Body of pancreas (tissue), 4 donors: ENCODE measurements at regions not wholly inside any gene's neighbourhood (a gene's known extent, or its start where the extent isn't known, plus 50 kb on each side); places are given as distances from the start of the nearest gene placed in this dataset.

ENCODE experiments used
- ATAC-seq: fragments of 150-250 bp; one replicate; pipeline ENCODE4 v1.9.1; 2016
- DNase-seq, 4 donors: peaks; one replicate each; pipeline ENCODE4 v3.0.0-alpha.2; 2019
- H3K27ac ChIP-seq, 4 donors: fragments of 200-600 bp; sonication (generic); 1 replicate in 3 of 4; 2 replicates in 1 of 4; pipeline versions ENCODE4 v1.5.1 to v1.6.1; 2016 to 2019; ENCODE audit warnings: mild to moderate bottlenecking in 1 of 4, mixed read lengths in 1 of 4, moderate library complexity in 1 of 4
- H3K27me3 ChIP-seq, 2 donors: fragments of 200-600 bp; sonication (generic); one replicate each; pipeline ENCODE4 v1.6.0; 2016; ENCODE audit warnings: mild to moderate bottlenecking in 1 of 2
- H3K36me3 ChIP-seq, 2 donors: fragments of 200-600 bp; sonication (generic); replicated peaks in 1 of 2; 2 replicates each; pipeline ENCODE4 v1.5.1; 2016; ENCODE audit warnings: low read depth in 2 of 2; ENCODE audit not compliant: insufficient read depth in 1 of 2
- H3K4me1 ChIP-seq: fragments of 200-600 bp; sonication (generic); one replicate; pipeline ENCODE4 v1.6.0; 2016
- H3K4me3 ChIP-seq, 2 donors: fragments of 200-600 bp; sonication (generic); 1 replicate in 1 of 2; 2 replicates in 1 of 2; pipeline ENCODE4 v1.5.1; 2016 to 2019
- H3K9me3 ChIP-seq, 3 donors: fragments of 200-600 bp; sonication (generic); 1 replicate in 2 of 3; 2 replicates in 1 of 3; pipeline ENCODE4 v1.5.1; 2016
- CTCF ChIP-seq, 7 experiments: fragments of 450-650 bp in 4 of 7; fragments of 200-600 bp in 3 of 7; sonication (generic) in 3 of 7; IDR thresholded peaks; one replicate each; pipeline ENCODE4 v1.5.1; 2016 to 2019; ENCODE audit warnings: antibody characterized with exemption in 7 of 7
- POLR2A ChIP-seq, 3 donors: fragments of 450-650 bp; IDR thresholded peaks; one replicate each; pipeline ENCODE4 v1.6.1; 2016; ENCODE audit warnings: antibody characterized with exemption in 3 of 3, mild to moderate bottlenecking in 2 of 3
- WGBS, 2 donors: methylation state at CpG; one replicate each; pipeline ENCODE4 v1.1.5; 2017; 5-methylcytosine and 5-hydroxymethylcytosine counted together
- intact Hi-C: fragments of 100-400 bp; cut with DNase I; formaldehyde crosslinking; loops from one replicate; pipeline ENCODE4 v1.15.1; 2023

GRCh38 chr17:65470783-65471182, 90.7 kb downstream of the AXIN2 start:
- H3K9me3 ChIP-seq = no peaks in the 10 kb centered on the region

GRCh38 chr17:65468321-65468720, 93.1 kb downstream of the AXIN2 start:
- no peaks in the 10 kb centered on the region for H3K36me3 ChIP-seq
- no peak overlapping the region for H3K27ac ChIP-seq
- whole genome bisulfite sequencing, 2 donors = 84 to 86% methylated on average over 5 of the region's 5 CpGs
- TF ChIP-seq CTCF (IDR thresholded peaks at IDR 0.05) (no peak), POLR2A (IDR thresholded peaks at IDR 0.05) (no peak)
- intact Hi-C loops = no loop called here
- no peaks in the 10 kb centered on the region for H3K4me1 ChIP-seq
- H3K9me3 ChIP-seq = no peaks in the 10 kb centered on the region
- ATAC-seq = no peak
- no peak for DNase-seq
- no peak overlapping the region for H3K4me3 ChIP-seq
- H3K27me3 ChIP-seq = no peaks in the 10 kb centered on the region

More at GRCh38 chr17:65470783-65471182, 90.7 kb downstream of the AXIN2 start:
- no peaks in the 10 kb centered on the region for H3K36me3 ChIP-seq
- no peaks in the 10 kb centered on the region for H3K27me3 ChIP-seq
- no peak overlapping the region for H3K27ac ChIP-seq
- 62 to 67% methylated on average over 4 of the region's 4 CpGs for WGBS, 2 donors
- no peak overlapping the region for H3K4me3 ChIP-seq
- DNase-seq = no peak
- no peak for ATAC-seq
- intact Hi-C loops = no loop called here
- TF ChIP-seq POLR2A (IDR thresholded peaks at IDR 0.05) (no peak), CTCF (IDR thresholded peaks at IDR 0.05) (no peak)
- no peaks in the 10 kb centered on the region for H3K4me1 ChIP-seq

GRCh38 chr17:65467156-65467555, 94.3 kb downstream of the AXIN2 start:
- H3K27ac ChIP-seq = no peak overlapping the region
- WGBS, 2 donors = 77 to 91% methylated on average over 5 of the region's 5 CpGs
- TF ChIP-seq POLR2A (IDR thresholded peaks at IDR 0.05) (no peak), CTCF (IDR thresholded peaks at IDR 0.05) (no peak)
- H3K4me3 ChIP-seq = no peak overlapping the region
- H3K36me3 ChIP-seq = no peaks in the 10 kb centered on the region
- H3K27me3 ChIP-seq = no peaks in the 10 kb centered on the region
- no peaks in the 10 kb centered on the region for H3K4me1 ChIP-seq
- ATAC-seq = no peak
- H3K9me3 ChIP-seq = no peaks in the 10 kb centered on the region
- no peak for DNase-seq
- intact Hi-C loops = no loop called here

GRCh38 chr17:65466547-65466946, 94.9 kb downstream of the AXIN2 start:
- H3K27ac ChIP-seq = no peak overlapping the region
- ATAC-seq = no peak
- intact Hi-C loops = no loop called here
- H3K4me1 ChIP-seq = no peaks in the 10 kb centered on the region
- H3K4me3 ChIP-seq = no peak overlapping the region
- H3K9me3 ChIP-seq = no peaks in the 10 kb centered on the region
- H3K27me3 ChIP-seq = no peaks in the 10 kb centered on the region
- DNase-seq = no peak
- H3K36me3 ChIP-seq = no peaks in the 10 kb centered on the region
- WGBS, 2 donors = 81 to 84% methylated on average over 6 of the region's 6 CpGs
- no peak for TF ChIP-seq POLR2A (IDR thresholded peaks at IDR 0.05)
- TF ChIP-seq CTCF (IDR thresholded peaks at IDR 0.05) = no peak

- 68 to 73% methylated on average over 8 to 9 of the region's 9 CpGs for WGBS, 2 donors
- ATAC-seq (peak; percentile 52), DNase-seq (peak in 3 of 4 donors; percentile 18 to 59 (median 21))
- no peaks in the 10 kb centered on the region for H3K36me3 ChIP-seq
- no peak overlapping the region for H3K4me3 ChIP-seq
- H3K27me3 ChIP-seq = no peaks in the 10 kb centered on the region
- H3K4me1 ChIP-seq = no peaks in the 10 kb centered on the region
- TF ChIP-seq POLR2A (IDR thresholded peaks at IDR 0.05) = no peak
- no peak for TF ChIP-seq CTCF (IDR thresholded peaks at IDR 0.05)
- intact Hi-C loops = no loop called here
- no peaks in the 10 kb centered on the region for H3K9me3 ChIP-seq
- H3K27ac ChIP-seq = no peak overlapping the region
Measured at GRCh38 chr17:65463242-65463641, 98.2 kb downstream of the AXIN2 start.
